HUES48 (cell line): ENCODE measurements at regions not wholly inside any gene's neighbourhood (a gene's known extent, or its start where the extent isn't known, plus 50 kb on each side); places are given as distances from the start of the nearest gene placed in this dataset.

Experiments
- H3K27ac ChIP-seq: one replicate; pipeline ENCODE4 v1.7.0; 2013; ENCODE audit warnings: low read depth, low read length, inconsistent platforms
- H3K27me3 ChIP-seq: 2 replicates; pipeline ENCODE4 v1.6.1; 2013; ENCODE audit warnings: mild to moderate bottlenecking, low read length; ENCODE audit not compliant: control insufficient read depth, insufficient read depth
- H3K36me3 ChIP-seq: 2 replicates; pipeline ENCODE4 v1.6.1; 2013; ENCODE audit warnings: low read length; ENCODE audit not compliant: control insufficient read depth, insufficient read depth
- H3K4me1 ChIP-seq: 2 replicates; pipeline ENCODE4 v1.6.1; 2013; ENCODE audit warnings: mild to moderate bottlenecking, low read length; ENCODE audit not compliant: control insufficient read depth, insufficient read depth
- H3K4me3 ChIP-seq: 2 replicates; pipeline ENCODE4 v1.5.1; 2013; ENCODE audit warnings: mild to moderate bottlenecking, low read depth, low read length
- H3K9ac ChIP-seq: 2 replicates; pipeline ENCODE4 v1.6.1; 2013; ENCODE audit warnings: mild to moderate bottlenecking, low read depth, low read length, moderate library complexity
- H3K9me3 ChIP-seq: 2 replicates; pipeline ENCODE4 v1.6.1; 2013; ENCODE audit warnings: low read length; ENCODE audit not compliant: control insufficient read depth, insufficient read depth

GRCh38 chr1:172863031-172863430, 187.7 kb downstream of the TNFSF18 start:
- H3K9ac ChIP-seq: no peak overlapping the region
- no peaks in the 10 kb centered on the region for H3K4me1 ChIP-seq
- no peaks in the 10 kb centered on the region for H3K27me3 ChIP-seq
- H3K36me3 ChIP-seq: no peaks in the 10 kb centered on the region
- H3K4me3 ChIP-seq: no peak overlapping the region
- H3K9me3 ChIP-seq: peaks cover 3% of the 10 kb centered on the region; the same call in 1 of the 2 replicates
- H3K27ac ChIP-seq: no peak overlapping the region

GRCh38 chr1:172867216-172867818, 183.4 kb downstream of the TNFSF18 start:
- peaks cover 3% of the 10 kb centered on the region; the same call in 1 of the 2 replicates for H3K9me3 ChIP-seq
- H3K27me3 ChIP-seq: no peaks in the 10 kb centered on the region
- H3K4me3 ChIP-seq: no peak overlapping the region
- no peak overlapping the region for H3K27ac ChIP-seq
- no peak overlapping the region for H3K9ac ChIP-seq
- no peaks in the 10 kb centered on the region for H3K36me3 ChIP-seq
- H3K4me1 ChIP-seq: no peaks in the 10 kb centered on the region

- H3K9me3 ChIP-seq: no peaks in the 10 kb centered on the region
- H3K27me3 ChIP-seq: no peaks in the 10 kb centered on the region
- H3K36me3 ChIP-seq: no peaks in the 10 kb centered on the region
- H3K4me3 ChIP-seq: no peak overlapping the region
- no peak overlapping the region for H3K9ac ChIP-seq
- no peak overlapping the region for H3K27ac ChIP-seq
- H3K4me1 ChIP-seq: no peaks in the 10 kb centered on the region
Observed at GRCh38 chr1:172870901-172871606, 179.7 kb downstream of the TNFSF18 start.

GRCh38 chr1:172874950-172875349, 175.8 kb downstream of the TNFSF18 start:
- no peaks in the 10 kb centered on the region for H3K9me3 ChIP-seq
- no peak overlapping the region for H3K9ac ChIP-seq
- H3K27ac ChIP-seq: no peak overlapping the region
- H3K27me3 ChIP-seq: no peaks in the 10 kb centered on the region
- H3K4me3 ChIP-seq: no peak overlapping the region
- H3K36me3 ChIP-seq: no peaks in the 10 kb centered on the region
- no peaks in the 10 kb centered on the region for H3K4me1 ChIP-seq

GRCh38 chr1:172875892-172876291, 174.8 kb downstream of the TNFSF18 start:
- Histone ChIP-seq H3K27me3 (no peaks in the 10 kb centered on the region), H3K4me1 (no peaks in the 10 kb centered on the region), H3K27ac (no peak overlapping the region), H3K9ac (no peak overlapping the region), H3K36me3 (no peaks in the 10 kb centered on the region), H3K9me3 (no peaks in the 10 kb centered on the region), H3K4me3 (no peak overlapping the region)

GRCh38 chr1:172882385-172882784, 168.4 kb downstream of the TNFSF18 start:
- no peaks in the 10 kb centered on the region for H3K9me3 ChIP-seq
- no peaks in the 10 kb centered on the region for H3K27me3 ChIP-seq
- no peak overlapping the region for H3K9ac ChIP-seq
- H3K4me3 ChIP-seq: no peak overlapping the region
- no peaks in the 10 kb centered on the region for H3K36me3 ChIP-seq
- H3K4me1 ChIP-seq: no peaks in the 10 kb centered on the region
- no peak overlapping the region for H3K27ac ChIP-seq

GRCh38 chr1:172882791-172883386, 167.9 kb downstream of the TNFSF18 start:
- Histone ChIP-seq H3K27me3 (no peaks in the 10 kb centered on the region), H3K9ac (no peak overlapping the region), H3K4me1 (no peaks in the 10 kb centered on the region), H3K4me3 (no peak overlapping the region), H3K27ac (no peak overlapping the region), H3K9me3 (no peaks in the 10 kb centered on the region), H3K36me3 (no peaks in the 10 kb centered on the region)

GRCh38 chr1:172883387-172883791, 167.4 kb downstream of the TNFSF18 start:
- Histone ChIP-seq H3K4me3 (no peak overlapping the region), H3K4me1 (no peaks in the 10 kb centered on the region), H3K9me3 (no peaks in the 10 kb centered on the region), H3K27me3 (no peaks in the 10 kb centered on the region), H3K9ac (no peak overlapping the region), H3K27ac (no peak overlapping the region), H3K36me3 (no peaks in the 10 kb centered on the region)

GRCh38 chr1:172883844-172884243, 166.9 kb downstream of the TNFSF18 start:
- Histone ChIP-seq H3K9ac (no peak overlapping the region), H3K9me3 (no peaks in the 10 kb centered on the region), H3K36me3 (no peaks in the 10 kb centered on the region), H3K4me1 (peaks cover 3% of the 10 kb centered on the region; the same call in 1 of the 2 replicates), H3K27me3 (no peaks in the 10 kb centered on the region), H3K27ac (no peak overlapping the region), H3K4me3 (no peak overlapping the region)

- peaks cover 7% of the 10 kb centered on the region; the same call in 1 of the 2 replicates for H3K4me1 ChIP-seq
- H3K4me3 ChIP-seq: no peak overlapping the region
- no peaks in the 10 kb centered on the region for H3K9me3 ChIP-seq
- H3K27me3 ChIP-seq: no peaks in the 10 kb centered on the region
- H3K36me3 ChIP-seq: no peaks in the 10 kb centered on the region
- H3K27ac ChIP-seq: no peak overlapping the region
- no peak overlapping the region for H3K9ac ChIP-seq
Observed at GRCh38 chr1:172885411-172885810, 165.3 kb downstream of the TNFSF18 start.

GRCh38 chr1:172885971-172886370, 164.8 kb downstream of the TNFSF18 start:
- no peak overlapping the region for H3K4me3 ChIP-seq
- H3K27me3 ChIP-seq: no peaks in the 10 kb centered on the region
- H3K4me1 ChIP-seq: peaks cover 7% of the 10 kb centered on the region; the same call in 1 of the 2 replicates
- no peaks in the 10 kb centered on the region for H3K9me3 ChIP-seq
- H3K27ac ChIP-seq: no peak overlapping the region
- H3K36me3 ChIP-seq: no peaks in the 10 kb centered on the region
- H3K9ac ChIP-seq: no peak overlapping the region
